NB4 (cell line): ENCODE measurements at regions not wholly inside any gene's neighbourhood (a gene's known extent, or its start where the extent isn't known, plus 50 kb on each side); places are given as distances from the start of the nearest gene placed in this dataset.

Experiments
- CTCF ChIP-seq: IDR thresholded peaks from one replicate; pipeline ENCODE4 v1.5.1; 2012; ENCODE audit warnings: low read depth, low read length
- MAX ChIP-seq: IDR thresholded peaks from 2 replicates; pipeline ENCODE4 v1.6.1; 2011; ENCODE audit warnings: low read depth, low read length
- MYC ChIP-seq: IDR thresholded peaks from 2 replicates; pipeline ENCODE4 v1.6.1; 2011; ENCODE audit warnings: low read depth, low read length
- POLR2A ChIP-seq: IDR thresholded peaks from 2 replicates; pipeline ENCODE4 v1.6.1; 2011; ENCODE audit warnings: mild to moderate bottlenecking; ENCODE audit not compliant: insufficient read length; ENCODE audit errors: extremely low read depth

- no peak for TF ChIP-seq CTCF
- no peak for TF ChIP-seq POLR2A
- no peak for TF ChIP-seq MAX
- no peak for TF ChIP-seq MYC
Observed at GRCh38 chrX:26522501-26522900, 306.5 kb downstream of the MAGEB5 start.
